ENCODE measurements at regions not wholly inside any gene's neighbourhood (a gene's known extent, or its start where the extent isn't known, plus 50 kb on each side); places are given as distances from the start of the nearest gene placed in this dataset.
"Not testable (repeated sequence)": the region's sequence is repeated elsewhere in the genome, so short reads cannot be mapped to it uniquely, and the experiment has no call there.

DNA sequence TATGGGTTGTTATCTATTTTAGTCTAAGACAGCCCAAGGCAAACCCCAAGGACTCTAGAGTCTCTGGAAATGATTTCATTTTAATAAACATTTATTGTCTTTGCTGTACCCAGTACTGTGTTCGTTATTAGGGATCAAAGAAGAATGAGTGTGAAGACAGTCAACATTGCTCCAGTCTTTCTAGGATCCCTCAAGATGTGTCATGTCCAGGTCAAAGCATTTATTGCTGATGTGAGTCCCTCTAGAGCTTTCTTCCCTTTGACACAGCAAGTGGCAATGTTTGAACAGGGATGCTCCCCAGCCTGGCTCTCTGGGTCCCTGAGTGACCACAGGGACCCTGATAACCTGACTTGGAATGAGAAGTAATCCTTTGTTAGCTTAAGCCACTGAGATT lies 123.1 kb upstream of the STK17B start:
- ChIA-PET CTCF (no interaction called here), POLR2A (ENCODE audit: low non-redundant PET) (no interaction called here)
- no peak for DNase-seq (ENCODE audit: low spot score)
- TF ChIP-seq, protein P1, sequence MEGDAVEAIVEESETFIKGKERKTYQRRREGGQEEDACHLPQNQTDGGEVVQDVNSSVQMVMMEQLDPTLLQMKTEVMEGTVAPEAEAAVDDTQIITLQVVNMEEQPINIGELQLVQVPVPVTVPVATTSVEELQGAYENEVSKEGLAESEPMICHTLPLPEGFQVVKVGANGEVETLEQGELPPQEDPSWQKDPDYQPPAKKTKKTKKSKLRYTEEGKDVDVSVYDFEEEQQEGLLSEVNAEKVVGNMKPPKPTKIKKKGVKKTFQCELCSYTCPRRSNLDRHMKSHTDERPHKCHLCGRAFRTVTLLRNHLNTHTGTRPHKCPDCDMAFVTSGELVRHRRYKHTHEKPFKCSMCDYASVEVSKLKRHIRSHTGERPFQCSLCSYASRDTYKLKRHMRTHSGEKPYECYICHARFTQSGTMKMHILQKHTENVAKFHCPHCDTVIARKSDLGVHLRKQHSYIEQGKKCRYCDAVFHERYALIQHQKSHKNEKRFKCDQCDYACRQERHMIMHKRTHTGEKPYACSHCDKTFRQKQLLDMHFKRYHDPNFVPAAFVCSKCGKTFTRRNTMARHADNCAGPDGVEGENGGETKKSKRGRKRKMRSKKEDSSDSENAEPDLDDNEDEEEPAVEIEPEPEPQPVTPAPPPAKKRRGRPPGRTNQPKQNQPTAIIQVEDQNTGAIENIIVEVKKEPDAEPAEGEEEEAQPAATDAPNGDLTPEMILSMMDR (conservative IDR thresholded peaks at IDR 0.05; ENCODE audit: low read depth) = no peak
- no peak overlapping the region for H3K27ac ChIP-seq

DNA sequence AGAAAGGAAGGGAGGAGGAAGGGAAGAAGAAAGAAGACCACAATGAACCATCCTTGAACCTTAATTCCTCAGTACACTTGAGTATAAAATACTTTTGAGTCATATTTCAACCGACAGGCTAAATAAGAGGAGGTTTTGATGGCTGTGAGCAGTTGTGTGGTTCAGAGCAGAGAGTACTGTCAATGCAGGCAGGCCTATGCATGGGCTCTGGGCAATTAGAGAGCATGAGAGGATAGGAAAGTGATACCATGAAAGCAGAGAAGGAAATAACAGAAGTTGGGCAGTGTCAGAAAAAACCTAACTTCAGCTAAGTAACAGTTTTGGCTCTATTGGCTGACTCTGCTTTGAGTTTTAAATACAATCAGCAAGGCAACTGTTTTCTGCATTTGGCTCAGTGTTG lies 123.6 kb upstream of the STK17B start:
- ChIA-PET POLR2A (ENCODE audit: low non-redundant PET) (no interaction called here), CTCF (no interaction called here)
- no peak overlapping the region for H3K27ac ChIP-seq
- DNase-seq (ENCODE audit: low spot score) = no peak
- TF ChIP-seq, protein P1 (conservative IDR thresholded peaks at IDR 0.05; ENCODE audit: low read depth) = no peak

DNA sequence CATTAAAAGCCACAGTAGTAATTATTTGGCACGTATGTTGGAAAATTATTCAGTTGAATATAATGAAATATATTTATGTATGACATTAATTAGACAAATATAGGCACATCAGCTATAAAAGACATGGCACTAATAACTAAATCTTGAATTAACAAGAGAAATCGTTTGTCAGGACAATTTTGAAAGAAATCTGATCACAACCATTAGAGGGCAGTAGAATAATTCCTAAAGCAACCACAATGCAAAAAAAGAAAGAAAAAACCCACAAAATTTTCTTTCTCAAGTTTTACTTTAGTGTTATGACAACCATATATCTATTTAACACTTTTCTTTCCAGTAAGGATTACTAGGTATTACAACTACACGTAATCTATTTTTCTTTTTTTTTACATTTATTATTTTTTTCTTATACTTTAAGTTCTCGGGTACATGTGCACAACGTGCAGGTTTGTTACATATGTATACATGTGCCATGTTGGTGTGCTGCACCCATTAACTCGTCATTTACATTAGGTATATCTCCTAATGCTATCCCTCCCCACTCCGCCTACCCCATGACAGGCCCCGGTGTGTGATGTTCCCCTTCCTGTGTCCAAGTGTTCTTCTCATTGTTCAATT lies 126.8 kb upstream of the STK17B start:
- CTCF ChIA-PET = interaction anchor here (0.6 to 1.0 kb wide), 11 partner anchors 20 to 608 kb away, joined by 3 to 7 read pairs (median 4); no protein-coding TSS in a partner anchor
- H3K27ac ChIP-seq; POLR2A ChIA-PET (ENCODE audit: low non-redundant PET); DNase-seq (ENCODE audit: low spot score): not testable (repeated sequence)
- TF ChIP-seq, protein P1 (conservative IDR thresholded peaks at IDR 0.05; ENCODE audit: low read depth) = peak; percentile 69

DNA sequence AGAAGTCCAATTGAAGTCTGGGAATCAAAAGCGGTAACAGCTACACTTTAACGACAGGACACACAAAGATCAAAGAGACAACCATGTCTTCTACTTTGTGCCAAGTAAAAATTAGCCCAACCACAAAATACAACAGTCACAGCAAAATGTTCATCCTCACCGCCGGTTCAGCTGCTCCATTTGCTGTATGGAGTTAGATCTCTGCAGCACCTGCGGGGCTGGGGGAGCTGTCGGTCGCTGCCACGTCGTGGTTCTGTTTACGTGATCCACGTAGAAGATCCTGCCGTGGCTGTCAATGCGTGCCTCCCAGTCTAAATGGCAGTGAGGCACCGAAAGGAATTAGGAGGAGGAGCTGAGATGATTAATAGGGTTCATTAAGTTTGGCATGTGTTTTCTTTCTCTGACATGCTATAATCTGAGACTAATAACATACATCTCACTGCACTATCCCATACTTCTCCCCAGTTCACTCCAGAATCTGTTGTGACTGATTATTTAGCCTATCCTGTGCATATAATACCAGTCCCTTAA lies 136.5 kb upstream of the STK17B start:
- no peak overlapping the region for H3K27ac ChIP-seq
- no peak for DNase-seq (ENCODE audit: low spot score)
- CTCF ChIA-PET = interaction anchor here (0.6 to 1.0 kb wide), 2 partner anchors 14 to 342 kb away, joined by 3 to 8 read pairs; no protein-coding TSS in a partner anchor
- POLR2A ChIA-PET (ENCODE audit: low non-redundant PET) = no interaction called here
- TF ChIP-seq, protein P1 (conservative IDR thresholded peaks at IDR 0.05; ENCODE audit: low read depth) = no peak

DNA sequence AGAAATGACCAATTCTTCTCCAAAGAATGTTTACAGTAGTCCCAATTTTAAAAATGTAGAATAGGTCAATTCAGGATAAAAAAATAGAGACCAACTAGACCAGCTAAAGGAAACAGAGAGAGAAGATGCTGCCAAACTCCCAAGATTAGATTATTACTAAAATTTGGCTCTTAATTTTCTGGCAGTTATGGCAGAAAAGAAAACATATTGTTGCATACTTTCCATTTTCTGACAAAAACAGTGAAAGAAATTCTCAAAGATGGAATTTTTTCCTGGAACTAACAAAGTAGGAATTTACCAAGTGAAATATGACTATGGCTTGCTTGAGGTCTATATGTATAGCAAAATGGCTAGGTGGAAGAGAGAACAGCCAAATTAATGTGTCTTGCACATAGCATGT lies 138.3 kb upstream of the STK17B start:
- no peak for DNase-seq (ENCODE audit: low spot score)
- no peak overlapping the region for H3K27ac ChIP-seq
- TF ChIP-seq, protein P1 (conservative IDR thresholded peaks at IDR 0.05; ENCODE audit: low read depth) = no peak
- ChIA-PET POLR2A (ENCODE audit: low non-redundant PET) (no interaction called here), CTCF (no interaction called here)

DNA sequence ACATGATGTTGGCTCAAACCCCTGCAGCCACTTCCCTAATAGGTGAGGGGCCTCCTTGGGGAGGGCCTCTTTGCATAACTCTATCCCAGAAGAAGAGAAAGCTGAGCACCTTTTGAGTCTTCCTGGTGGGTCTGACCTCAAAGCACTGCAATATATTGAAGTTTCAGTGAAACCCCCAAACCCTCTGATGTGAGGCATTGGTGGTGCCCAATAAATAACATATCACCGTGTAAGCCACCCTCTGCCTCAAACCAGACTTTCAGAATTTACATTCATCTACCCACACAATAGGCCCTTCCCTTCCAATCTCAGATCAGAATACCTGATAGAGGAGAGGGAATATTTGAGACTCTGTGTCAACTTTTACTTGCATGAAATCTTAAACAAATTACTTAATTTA lies 142.8 kb upstream of the STK17B start:
- no peak overlapping the region for H3K27ac ChIP-seq
- CTCF ChIA-PET = interaction anchor here (0.6 kb wide), 1 partner anchor 117 kb away, joined by 3 read pairs; no protein-coding TSS in a partner anchor
- POLR2A ChIA-PET (ENCODE audit: low non-redundant PET) = no interaction called here
- no peak for DNase-seq (ENCODE audit: low spot score)
- TF ChIP-seq, protein P1 (conservative IDR thresholded peaks at IDR 0.05; ENCODE audit: low read depth) = no peak

Data from RWPE1 (cell line).